HG03280 (cell line): ENCODE measurements at regions not wholly inside any gene's neighbourhood (a gene's known extent, or its start where the extent isn't known, plus 50 kb on each side); places are given as distances from the start of the nearest gene placed in this dataset.

Source experiments
- ATAC-seq: cut with Tn5 transposase; IDR thresholded peaks from one replicate; pipeline ENCODE4 v1.9.1; 2021; ENCODE audit warnings: mild to moderate bottlenecking, moderate library complexity; ENCODE audit not compliant: unreplicated experiment

DNA sequence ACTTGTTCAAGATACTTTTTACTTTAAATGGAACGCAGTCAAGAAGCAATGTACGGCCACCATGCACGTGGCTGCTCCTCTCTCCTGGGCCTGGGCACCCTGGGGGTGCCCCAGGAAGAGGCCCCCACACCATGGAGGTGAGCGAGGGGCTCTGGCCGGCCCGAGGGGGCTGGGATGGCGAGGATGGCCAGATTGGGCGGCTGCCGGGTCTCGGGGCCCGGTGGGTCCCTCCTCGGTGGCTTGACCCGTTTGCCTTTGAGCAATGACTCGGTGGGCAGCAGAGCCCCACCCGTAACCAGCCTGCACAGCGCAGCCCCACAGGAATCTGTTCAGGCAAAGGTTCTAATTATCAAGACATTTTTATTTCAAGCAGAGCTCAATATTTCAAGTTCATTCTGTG lies 167.4 kb downstream of the BRD1 start:
- no peak for ATAC-seq

DNA sequence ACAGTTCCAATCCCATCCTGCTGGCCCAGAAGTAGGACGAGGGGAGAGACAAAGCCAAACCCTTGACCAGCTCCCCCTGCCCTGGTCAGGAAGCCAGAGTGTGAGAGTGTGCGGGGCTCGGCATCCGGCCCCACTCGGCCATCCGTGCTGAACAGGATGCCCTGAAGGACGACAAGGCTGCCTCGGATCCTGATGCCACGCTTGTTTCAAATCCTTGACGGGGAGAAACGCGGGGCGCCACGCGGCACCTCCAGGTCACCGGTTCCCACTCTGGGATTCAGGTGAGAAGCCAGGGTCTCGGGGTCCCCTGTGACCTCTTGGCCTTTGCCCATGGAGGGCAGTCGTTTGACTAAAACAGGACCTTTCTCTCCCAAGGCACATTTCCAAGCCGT lies 167.8 kb downstream of the BRD1 start:
- ATAC-seq = no peak

DNA sequence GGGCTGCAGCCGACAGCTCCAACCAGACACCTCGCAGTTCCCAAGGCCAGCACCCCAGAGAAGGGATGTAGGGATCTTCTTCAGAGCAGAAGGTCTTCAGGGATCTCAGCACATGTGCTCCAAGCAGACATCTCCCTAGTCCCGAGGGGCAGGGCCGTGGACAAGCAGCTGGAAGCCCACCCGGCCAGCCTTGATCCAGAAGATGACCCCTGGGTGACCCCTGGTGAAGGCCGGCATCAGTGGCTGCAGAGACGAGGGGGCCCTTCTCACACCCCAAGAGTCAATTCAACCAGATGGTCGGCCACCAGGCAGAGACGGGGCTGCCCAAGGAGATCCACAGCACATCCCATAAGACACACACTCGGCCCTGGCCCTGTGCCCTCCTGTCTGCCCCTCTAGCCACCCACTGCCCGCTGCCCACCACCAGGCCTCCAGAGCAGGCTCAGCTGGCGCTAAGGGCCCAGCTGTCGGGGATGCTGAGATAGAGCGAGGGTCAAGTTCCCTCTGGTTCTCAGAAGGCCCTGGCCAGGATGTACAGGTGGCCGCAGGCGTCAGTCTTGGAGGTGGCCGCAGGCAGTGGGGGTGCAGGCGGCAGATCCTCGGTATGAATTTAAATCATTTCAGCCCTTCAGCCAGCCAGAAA lies 168.3 kb downstream of the BRD1 start:
- ATAC-seq = no peak

DNA sequence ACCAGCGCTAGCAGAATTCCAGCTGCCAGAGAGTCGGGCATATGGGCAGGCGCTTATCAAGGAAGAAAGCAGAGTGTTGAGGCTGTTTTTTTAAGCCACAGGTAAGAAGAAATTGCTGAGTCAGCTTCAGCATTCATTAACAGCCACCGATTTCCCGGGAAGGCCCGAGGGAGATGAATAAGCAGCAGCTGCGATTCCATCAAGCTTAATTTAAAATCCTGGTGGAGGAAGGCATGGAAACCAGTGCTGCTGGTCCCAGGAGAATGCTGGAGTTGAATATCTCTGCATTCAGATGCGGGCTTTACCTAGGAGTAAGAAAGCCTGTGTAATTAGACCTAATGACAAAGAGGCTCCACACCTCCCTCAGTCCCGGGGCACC lies 168.8 kb downstream of the BRD1 start:
- no peak for ATAC-seq

DNA sequence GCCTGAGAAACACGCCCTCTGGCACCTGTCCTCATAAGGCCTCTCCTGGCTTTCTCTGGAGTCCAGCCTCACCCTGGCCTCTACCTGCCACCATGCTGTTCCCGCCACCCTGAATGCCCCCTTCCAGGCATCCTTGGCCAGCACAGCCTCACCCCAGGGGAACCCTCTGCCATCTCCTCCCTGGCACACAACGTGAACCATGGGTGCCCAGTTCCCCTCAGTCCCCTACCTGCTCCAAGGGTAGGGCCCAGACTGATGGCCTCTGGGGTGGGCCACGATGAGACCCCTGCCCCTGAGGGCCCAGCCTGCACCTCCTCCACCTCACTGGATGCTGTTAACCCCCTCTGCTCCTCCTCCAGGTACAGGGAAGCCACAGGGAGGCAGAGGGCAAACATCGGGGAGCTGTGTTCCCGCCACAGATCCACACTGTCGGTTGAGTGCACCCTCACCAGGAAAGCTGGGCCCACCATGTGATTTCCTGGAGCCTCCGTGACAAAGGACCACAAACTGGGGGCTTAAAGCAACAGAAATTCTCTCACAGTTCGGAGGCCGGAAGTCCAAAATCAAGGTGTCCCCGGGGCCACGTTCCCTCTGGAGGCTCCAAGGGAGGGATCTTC lies 169.6 kb downstream of the BRD1 start:
- ATAC-seq = no peak

DNA sequence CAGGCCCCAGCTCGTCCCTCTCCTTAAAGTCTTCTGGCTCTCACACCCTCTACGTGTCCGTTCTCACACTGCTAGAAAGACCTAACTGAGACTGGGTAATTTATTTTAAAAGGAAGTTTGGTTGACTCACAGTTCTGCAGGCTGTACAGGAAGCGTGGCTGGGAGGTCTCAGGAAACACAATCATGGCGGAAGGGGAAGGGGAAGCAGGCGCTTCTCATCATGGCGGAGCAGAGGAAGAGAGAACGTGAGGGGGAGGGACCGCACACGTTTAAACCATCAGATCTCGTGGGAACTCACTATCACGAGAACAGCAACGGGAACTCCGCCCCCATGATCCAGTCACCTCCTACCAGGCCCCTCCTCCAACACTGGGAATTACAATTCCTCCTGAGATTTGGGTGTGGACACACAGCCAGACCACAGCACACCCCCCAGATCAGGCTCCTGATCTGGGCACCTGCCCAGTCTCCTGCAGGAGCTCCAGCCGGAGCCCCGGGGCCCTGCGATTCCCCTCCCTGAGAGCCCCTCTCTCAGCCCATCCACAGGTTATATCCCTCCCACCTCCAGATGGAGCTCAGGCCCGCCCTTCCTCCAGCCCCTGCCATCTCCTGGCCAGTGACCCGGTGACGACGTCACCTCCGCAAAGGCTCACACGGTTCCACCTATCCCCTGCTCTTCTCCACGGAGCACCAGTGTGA lies 170.2 kb downstream of the BRD1 start:
- peak; percentile 67 for ATAC-seq

- ATAC-seq = peak; percentile 37
Measured at GRCh38 chr22:49656883-49657274, 170.8 kb downstream of the BRD1 start.

DNA sequence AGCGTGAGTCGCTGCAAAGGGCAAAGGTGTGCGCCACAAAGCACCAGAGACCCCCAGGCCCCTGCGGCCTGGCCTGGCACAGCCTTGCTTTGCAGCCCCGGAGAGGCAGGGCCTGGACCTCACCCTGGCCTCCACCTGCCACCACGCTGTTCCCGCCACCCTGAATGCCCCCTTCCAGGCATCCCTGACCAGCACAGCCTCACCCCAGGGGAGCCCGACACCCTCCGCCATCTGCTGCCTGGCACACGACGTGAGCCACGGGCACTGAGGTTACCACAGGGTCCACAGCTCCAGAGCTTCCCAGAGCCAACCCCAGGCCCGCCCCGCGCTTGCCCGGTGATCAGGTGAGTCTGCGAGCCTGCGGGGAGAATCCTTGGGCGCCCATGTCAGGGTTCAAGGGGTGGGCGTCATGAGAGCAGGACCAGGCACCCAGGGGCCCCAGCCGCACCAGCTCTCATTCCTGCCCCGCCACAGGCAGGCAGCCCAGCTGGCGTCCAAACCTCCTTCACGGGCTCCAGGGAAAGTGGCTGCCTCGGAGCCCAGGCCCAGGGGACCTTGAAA lies 171.3 kb downstream of the BRD1 start:
- peak; percentile 7 for ATAC-seq

DNA sequence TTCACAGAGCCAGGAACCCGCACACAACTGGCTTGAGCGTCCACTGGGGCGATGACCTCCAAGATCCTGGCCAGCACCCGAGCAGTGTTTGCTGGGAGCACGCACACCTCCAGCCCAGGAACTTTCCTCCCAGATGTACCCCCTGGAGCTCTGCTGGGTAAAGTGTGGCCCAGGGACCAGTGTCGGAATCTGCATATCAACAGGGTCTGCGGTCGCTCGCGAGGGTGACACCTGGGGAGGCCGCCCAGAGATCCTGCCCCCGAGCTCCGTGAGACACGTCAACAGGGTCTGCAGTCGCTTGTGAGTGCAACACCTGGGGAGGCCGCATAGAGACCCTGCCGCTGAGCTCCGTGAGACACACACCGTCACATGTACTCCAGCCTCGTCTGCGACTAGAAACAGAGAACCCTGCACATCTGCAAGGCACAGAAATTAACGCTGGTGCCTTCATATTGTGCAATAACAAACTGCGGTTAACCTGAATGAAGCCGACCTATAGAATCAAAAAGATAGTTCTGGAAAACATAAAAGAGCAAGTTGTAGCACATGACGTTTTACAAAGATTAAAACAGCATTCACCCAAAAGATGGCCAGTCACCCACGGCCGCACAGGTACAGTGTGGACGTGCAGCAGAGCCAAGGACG lies 172.4 kb downstream of the BRD1 start:
- no peak for ATAC-seq

DNA sequence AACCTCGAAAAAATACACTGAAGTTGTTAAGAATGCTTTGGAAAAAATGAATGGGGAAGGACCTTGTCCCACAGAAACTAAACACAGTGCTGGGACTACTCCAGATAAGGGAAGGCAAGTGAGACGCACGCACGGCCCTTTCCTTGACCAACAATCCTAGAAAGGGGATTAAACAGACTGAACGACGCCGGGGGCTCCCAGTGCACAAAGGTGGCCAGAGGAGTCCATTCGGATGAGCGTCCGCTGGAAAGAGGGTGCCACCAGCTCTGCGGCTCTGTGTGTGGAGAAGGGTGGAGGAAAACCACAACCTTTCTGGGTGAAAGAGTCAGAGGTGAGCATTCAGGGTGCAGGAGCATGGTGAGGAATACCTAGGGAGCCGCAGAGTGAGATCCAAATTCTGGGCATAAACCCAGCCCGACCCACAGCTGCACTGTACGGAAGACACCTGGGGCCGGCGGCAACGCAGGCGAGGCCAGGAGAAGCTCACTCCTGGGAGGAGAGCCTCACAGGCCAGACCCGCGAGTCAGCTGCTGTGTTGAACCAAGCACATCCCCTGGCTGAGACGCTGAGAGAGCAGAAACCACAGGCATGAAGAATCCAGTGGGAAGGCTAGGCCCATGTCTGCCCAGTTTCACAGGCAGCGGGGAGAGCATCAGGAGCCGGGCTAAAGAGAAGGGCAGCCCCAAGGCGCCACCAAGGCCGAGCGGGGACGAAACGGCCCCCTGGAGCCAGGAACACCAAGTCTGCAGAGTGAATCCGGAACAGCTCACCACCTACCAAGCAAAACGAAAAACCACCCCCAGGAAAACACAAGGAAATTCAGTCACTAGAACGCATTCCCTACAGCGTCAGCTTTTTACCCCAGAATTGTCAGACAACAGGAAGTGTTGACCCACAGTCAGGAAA lies 177.1 kb downstream of the BRD1 start:
- ATAC-seq = no peak

DNA sequence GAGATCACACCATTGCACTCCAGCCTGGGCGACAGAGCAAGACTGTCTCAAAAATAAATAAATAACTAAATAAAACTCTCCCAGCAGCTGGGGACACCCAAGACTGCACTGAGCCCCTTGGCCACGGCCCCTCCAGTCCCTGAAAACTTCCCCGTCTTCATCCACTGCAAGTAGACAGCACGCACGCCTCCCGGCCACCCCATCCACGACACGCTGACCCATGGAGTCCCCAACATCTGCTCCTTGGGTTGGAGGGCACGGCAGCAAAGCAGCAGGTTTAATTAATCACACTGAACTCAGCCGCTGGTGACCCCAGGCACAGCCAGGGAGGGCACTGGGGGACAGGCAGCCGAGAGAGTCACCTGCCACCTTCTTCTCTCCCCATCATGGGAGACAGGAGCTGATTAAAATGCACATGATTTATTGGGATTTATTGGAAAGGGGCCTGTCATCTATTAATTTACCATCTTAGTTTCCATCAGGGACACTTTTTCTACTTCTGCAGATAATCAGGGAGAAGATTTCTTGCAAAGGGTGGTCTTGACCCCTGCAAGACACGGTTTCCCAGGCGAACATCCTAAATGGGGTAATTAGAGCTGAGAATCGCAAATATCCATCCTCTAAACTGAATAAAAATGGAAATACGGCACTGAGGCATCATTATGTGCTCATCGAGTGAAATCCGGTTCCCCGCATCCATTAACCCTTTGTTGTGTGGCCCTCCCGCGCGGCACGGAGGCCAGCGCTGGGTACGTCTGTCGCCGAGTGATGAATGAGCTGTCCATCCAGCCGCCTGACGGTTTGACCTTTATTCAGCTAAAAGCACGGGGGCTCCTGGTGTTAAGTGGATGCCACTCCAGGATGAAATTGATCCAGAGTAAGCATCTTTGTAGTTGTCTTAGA lies 178.3 kb downstream of the BRD1 start:
- no peak for ATAC-seq

DNA sequence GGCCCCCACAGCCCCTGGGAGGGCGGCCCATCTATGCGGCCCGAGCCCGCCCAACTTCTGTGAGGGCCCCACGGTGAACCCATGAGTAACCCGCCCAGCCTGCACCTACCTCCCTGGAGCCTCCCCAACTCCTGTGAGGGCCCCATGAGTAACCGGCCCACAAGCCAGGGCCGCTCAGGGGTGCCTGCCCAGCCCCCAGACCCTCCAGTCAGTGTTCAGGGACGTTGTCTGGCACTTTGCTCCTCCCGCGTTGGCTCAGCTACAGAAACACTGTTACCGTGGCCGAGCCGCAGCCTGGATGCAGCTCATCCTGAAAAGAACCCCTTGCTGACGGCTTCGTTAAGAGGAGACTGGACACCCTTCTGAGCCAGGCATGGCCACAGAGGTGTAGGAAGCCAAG lies 179.6 kb downstream of the BRD1 start:
- ATAC-seq = no peak

DNA sequence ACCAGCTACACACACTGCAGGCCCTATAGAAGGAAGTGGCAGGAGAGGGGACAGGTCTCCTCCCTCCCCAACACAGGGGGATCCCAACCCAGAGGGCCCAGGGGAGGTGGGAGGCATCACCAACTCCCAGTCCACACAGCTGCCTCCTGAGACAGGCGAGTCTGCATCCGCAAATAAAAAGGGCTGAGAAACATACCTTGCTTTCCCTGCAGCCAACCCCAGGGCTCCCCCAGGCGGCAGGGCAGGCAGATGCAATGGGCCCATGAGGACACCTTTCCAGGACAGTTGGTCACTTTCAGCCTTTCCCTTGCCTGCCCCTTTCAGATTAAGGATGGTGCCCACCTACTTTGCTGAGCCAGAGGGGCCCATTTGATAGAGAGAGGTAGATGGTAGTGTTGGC lies 180.0 kb downstream of the BRD1 start:
- ATAC-seq = no peak

- ATAC-seq = no peak
Measured at GRCh38 chr22:49646876-49647275, 180.8 kb downstream of the BRD1 start.

GRCh38 chr22:49645791-49646550 lies 181.7 kb downstream of the BRD1 start:
- no peak for ATAC-seq

DNA sequence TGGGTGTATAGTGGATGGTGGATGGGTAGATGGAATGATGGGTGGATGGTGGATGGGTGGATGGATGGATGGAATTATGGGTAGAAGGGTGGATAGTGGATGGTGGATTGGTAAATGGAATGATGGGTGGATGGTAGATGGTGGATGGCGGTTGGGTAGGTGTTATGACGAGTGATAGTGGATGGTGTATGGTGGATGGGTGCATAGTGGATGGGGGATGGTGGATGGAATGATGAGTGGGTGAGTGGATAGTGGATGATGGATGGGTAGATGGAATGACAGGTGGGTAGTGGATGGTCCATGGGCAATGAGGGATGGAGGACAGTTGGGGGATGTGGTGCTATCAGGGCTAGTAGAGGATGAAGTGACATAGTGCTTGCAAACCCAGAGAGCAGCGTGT lies 182.4 kb downstream of the BRD1 start:
- no peak for ATAC-seq

DNA sequence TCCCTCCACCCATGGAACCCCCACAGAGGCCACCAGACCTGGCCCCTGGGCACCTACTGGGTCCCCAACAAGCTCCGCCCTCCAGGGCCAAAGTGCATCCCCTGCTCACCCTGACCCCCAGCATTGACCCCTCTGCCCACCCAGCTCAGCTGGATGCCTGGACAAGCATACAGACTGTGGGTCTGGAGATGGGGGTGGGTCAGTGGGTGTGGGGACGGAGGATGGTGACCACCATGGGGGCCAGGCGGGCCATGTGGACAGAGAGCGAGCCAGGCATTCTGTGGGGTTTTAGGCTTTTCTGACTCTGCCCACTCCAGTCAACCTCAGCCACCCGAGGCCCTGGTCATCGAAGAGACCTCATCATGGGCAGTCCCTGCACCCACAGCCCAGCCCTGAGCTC lies 183.7 kb downstream of the BRD1 start:
- ATAC-seq = no peak

DNA sequence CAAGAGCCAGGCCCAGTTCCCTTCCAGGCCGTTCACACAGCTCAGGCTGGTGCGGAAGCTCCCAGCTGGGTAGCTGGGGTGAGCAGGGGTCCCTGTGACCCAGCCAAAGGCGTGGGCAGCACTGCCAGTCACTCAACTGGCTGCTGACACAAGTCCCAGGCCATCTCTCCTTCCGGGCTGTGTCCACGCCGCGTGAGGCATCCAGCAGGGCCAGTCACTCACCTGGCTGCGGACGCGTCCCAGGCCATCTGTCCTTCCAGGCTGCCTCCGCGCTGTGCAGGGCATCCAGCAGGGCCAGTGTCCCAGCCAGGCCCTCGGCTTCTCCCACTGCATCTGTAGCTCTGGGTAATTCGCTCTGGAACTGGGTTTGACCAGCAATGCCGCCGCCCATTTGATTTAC lies 184.2 kb downstream of the BRD1 start:
- no peak for ATAC-seq

DNA sequence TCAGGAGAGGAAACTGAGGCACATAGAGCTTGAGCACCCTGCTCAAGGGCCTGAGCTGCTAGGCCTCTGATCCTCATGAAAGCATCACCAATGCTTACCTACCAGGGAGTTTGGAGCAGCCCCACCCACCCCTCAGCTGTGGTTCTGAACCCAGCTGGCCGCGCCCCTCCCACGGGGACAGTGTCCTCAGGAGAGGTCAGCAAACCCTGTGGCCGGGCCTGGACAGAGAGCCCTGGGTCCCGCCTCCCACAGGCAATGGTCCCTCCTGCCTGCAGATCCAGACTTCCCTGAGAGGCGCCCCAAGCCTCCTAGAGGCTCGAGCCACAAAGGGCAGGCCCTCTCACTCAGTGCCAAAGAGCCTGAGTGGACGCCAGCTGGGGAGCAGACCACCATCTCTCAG lies 184.9 kb downstream of the BRD1 start:
- no peak for ATAC-seq
